HL-60 (cell line): ENCODE measurements at regions not wholly inside any gene's neighbourhood (a gene's known extent, or its start where the extent isn't known, plus 50 kb on each side); places are given as distances from the start of the nearest gene placed in this dataset.

Experiments
- DNase-seq, 2 experiments: peaks; one replicate each; pipeline ENCODE4 v3.0.0-alpha.2; 2010 to 2020; ENCODE audit warnings: low read depth in 1 of 2, low spot score in 1 of 2
- H3K27ac ChIP-seq: fragments of 250-450 bp; sonication (Bioruptor Pico); replicated peaks from 2 replicates; pipeline ENCODE4 v1.5.1; 2020; ENCODE audit warnings: mild to moderate bottlenecking, moderate library complexity
- H3K27me3 ChIP-seq: fragments of 250-450 bp; sonication (Bioruptor Pico); 2 replicates; pipeline ENCODE4 v1.5.1; 2021; ENCODE audit warnings: mild to moderate bottlenecking, moderate library complexity; ENCODE audit not compliant: insufficient read depth, poor library complexity, severe bottlenecking
- H3K4me3 ChIP-seq: replicated peaks from 2 replicates; pipeline ENCODE4 v1.5.1; 2011; ENCODE audit warnings: mild to moderate bottlenecking, control low read depth, low read length; ENCODE audit not compliant: insufficient read depth
- CTCF ChIP-seq: IDR thresholded peaks from one replicate; pipeline ENCODE4 v1.5.1; 2011; ENCODE audit warnings: low read length, control low read depth, inconsistent platforms; ENCODE audit not compliant: insufficient read depth
- GABPA ChIP-seq: IDR thresholded peaks from 2 replicates; pipeline ENCODE4 v1.6.1; 2012; ENCODE audit warnings: low read depth
- POLR2AphosphoS5 ChIP-seq: IDR thresholded peaks from 2 replicates; pipeline ENCODE4 v1.6.1; 2012; ENCODE audit warnings: low read depth
- REST ChIP-seq: IDR thresholded peaks from 2 replicates; pipeline ENCODE4 v1.6.1; 2012; ENCODE audit warnings: low read depth; ENCODE audit not compliant: insufficient replicate concordance
- SPI1 ChIP-seq: IDR thresholded peaks from 2 replicates; pipeline ENCODE4 v1.6.1; 2012; ENCODE audit warnings: low read depth, mild to moderate bottlenecking, borderline replicate concordance

- H3K27ac ChIP-seq: no peak overlapping the region
- no peak for TF ChIP-seq GABPA
- TF ChIP-seq POLR2AphosphoS5: no peak
- no peak for TF ChIP-seq SPI1
- no peak for TF ChIP-seq CTCF
- no peak for TF ChIP-seq REST
- DNase-seq: no peak
- no peaks in the 10 kb centered on the region for H3K27me3 ChIP-seq
- no peak overlapping the region for H3K4me3 ChIP-seq
These were observed 79.4 kb upstream of the ADRA2C start for GRCh38 chr4:3686753-3687152.

- no peaks in the 10 kb centered on the region for H3K27me3 ChIP-seq
These were observed 81.0 kb upstream of the ADRA2C start for GRCh38 chr4:3685081-3685645.

More at GRCh38 chr4:3685081-3685645, 81.0 kb upstream of the ADRA2C start:
- DNase-seq: no peak
- H3K4me3 ChIP-seq: no peak overlapping the region
- H3K27ac ChIP-seq: no peak overlapping the region
- TF ChIP-seq GABPA (no peak), CTCF (no peak), REST (no peak), SPI1 (no peak), POLR2AphosphoS5 (no peak)
